Caco-2 (cell line): ENCODE measurements at regions not wholly inside any gene's neighbourhood (a gene's known extent, or its start where the extent isn't known, plus 50 kb on each side); places are given as distances from the start of the nearest gene placed in this dataset.
A peak's percentile ranks its signal among the peaks of the same experiment; 100 is the strongest.

Source experiments
- BruUV-seq: library from RNA; stranded (reverse); fragments of 400-500 nt; replicated peaks from 2 replicates; lab custom pipeline; 2021; lab: Mats Ljungman, UMichigan
- CTCF ChIA-PET: fragments of 300-600 bp; sonication (Branson Sonifier 250); formaldehyde crosslinking; loops from one replicate; lab custom pipeline; 2022; ENCODE audit warnings: antibody characterized with exemption; lab: Charles Lee
- POLR2A ChIA-PET: fragments of 300-600 bp; sonication (Branson Sonifier 250); formaldehyde crosslinking; loops from one replicate; lab custom pipeline; 2022; ENCODE audit warnings: antibody characterized with exemption; lab: Charles Lee
- DNase-seq, 2 experiments: peaks; one replicate each; pipeline versions ENCODE4 v3.0.0 to v3.0.0-alpha.2; 2020 to 2022
- H3K27me3 ChIP-seq: replicated peaks from 2 replicates; pipeline ENCODE4 v1.6.0; 2011; ENCODE audit warnings: low read length; ENCODE audit not compliant: control insufficient read depth, insufficient read depth
- H3K36me3 ChIP-seq: 2 replicates; pipeline ENCODE4 v1.5.1; 2011; ENCODE audit warnings: low read length; ENCODE audit not compliant: control insufficient read depth, insufficient read depth
- H3K4me1 ChIP-seq: fragments of 250-450 bp; sonication (Bioruptor Pico); 2 replicates; pipeline ENCODE4 v1.5.1; 2020; ENCODE audit warnings: mild to moderate bottlenecking
- H3K4me3 ChIP-seq: 2 replicates; pipeline ENCODE4 v1.5.1; 2011; ENCODE audit warnings: low read depth, mild to moderate bottlenecking, control low read depth, low read length
- H3K9me3 ChIP-seq: fragments of 250-450 bp; sonication (Bioruptor Pico); 2 replicates; pipeline ENCODE4 v1.5.1; 2020; ENCODE audit warnings: mild to moderate bottlenecking, moderate library complexity
- H3K27ac Mint-ChIP-seq: one replicate; pipeline ENCODE4 v1.8.0; 2022; ENCODE audit warnings: mixed read lengths; ENCODE audit not compliant: unreplicated experiment
- H3K27me3 Mint-ChIP-seq: one replicate; pipeline ENCODE4 v1.8.0; 2022; ENCODE audit warnings: mixed read lengths; ENCODE audit not compliant: insufficient read depth, unreplicated experiment
- H3K36me3 Mint-ChIP-seq: one replicate; pipeline ENCODE4 v1.8.0; 2022; ENCODE audit warnings: mild to moderate bottlenecking, mixed read lengths; ENCODE audit not compliant: insufficient read depth, unreplicated experiment
- H3K4me1 Mint-ChIP-seq: one replicate; pipeline ENCODE4 v1.8.0; 2022; ENCODE audit warnings: low read depth, mixed read lengths; ENCODE audit not compliant: unreplicated experiment
- H3K4me3 Mint-ChIP-seq: one replicate; pipeline ENCODE4 v1.8.0; 2022; ENCODE audit warnings: mild to moderate bottlenecking, moderate library complexity, mixed read lengths; ENCODE audit not compliant: unreplicated experiment
- H3K9me3 Mint-ChIP-seq: one replicate; pipeline ENCODE4 v1.8.0; 2022; ENCODE audit warnings: mixed read lengths; ENCODE audit not compliant: unreplicated experiment
- intact Hi-C: fragments of 100-400 bp; cut with micrococcal nuclease; formaldehyde crosslinking; loops from one replicate; pipeline ENCODE4 v1.10.0; 2022; ENCODE audit not compliant: unreplicated experiment
- TF ChIP-seq, protein P1 (sequence below), 2 experiments: fragments of 200-600 bp in 1 of 2; IDR thresholded peaks; 1 replicate in 1 of 2; 2 replicates in 1 of 2; pipeline versions ENCODE4 v1.5.1 to v1.8.0; 2011 to 2022; ENCODE audit warnings: antibody characterized with exemption in 1 of 2, control low read depth in 1 of 2, inconsistent platforms in 1 of 2, low read depth in 1 of 2, low read length in 1 of 2, mild to moderate bottlenecking in 1 of 2, moderate library complexity in 1 of 2; ENCODE audit not compliant: insufficient read depth in 1 of 2, severe bottlenecking in 1 of 2, unreplicated experiment in 1 of 2

DNA sequence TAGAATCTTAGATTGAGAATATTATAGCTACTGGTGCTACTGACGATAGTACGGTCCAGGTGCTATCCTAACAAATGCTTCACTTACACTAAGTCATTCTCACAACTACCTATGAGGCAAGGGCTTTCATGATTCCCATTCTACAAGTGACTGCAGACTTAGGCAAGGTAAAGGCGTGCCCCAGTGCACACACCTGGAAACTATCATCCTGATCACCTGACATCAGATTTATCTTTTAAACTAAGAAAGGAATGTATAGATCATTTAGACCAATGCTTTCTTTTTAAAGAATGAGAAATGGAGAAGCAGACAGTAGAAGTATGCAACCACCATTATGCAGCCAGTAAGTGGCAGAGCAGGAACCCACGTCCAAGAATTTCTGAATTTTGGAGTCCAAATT lies 59.2 kb upstream of the LRRN1 start:
- BruUV-seq, result no TSS peak
- H3K36me3 Mint-ChIP-seq, result no peaks in the 10 kb centered on the region
- TF ChIP-seq, protein P1, sequence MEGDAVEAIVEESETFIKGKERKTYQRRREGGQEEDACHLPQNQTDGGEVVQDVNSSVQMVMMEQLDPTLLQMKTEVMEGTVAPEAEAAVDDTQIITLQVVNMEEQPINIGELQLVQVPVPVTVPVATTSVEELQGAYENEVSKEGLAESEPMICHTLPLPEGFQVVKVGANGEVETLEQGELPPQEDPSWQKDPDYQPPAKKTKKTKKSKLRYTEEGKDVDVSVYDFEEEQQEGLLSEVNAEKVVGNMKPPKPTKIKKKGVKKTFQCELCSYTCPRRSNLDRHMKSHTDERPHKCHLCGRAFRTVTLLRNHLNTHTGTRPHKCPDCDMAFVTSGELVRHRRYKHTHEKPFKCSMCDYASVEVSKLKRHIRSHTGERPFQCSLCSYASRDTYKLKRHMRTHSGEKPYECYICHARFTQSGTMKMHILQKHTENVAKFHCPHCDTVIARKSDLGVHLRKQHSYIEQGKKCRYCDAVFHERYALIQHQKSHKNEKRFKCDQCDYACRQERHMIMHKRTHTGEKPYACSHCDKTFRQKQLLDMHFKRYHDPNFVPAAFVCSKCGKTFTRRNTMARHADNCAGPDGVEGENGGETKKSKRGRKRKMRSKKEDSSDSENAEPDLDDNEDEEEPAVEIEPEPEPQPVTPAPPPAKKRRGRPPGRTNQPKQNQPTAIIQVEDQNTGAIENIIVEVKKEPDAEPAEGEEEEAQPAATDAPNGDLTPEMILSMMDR (IDR thresholded peaks at IDR 0.05; ENCODE audit: insufficient read depth in 1 of 2, low read depth in 1 of 2, low read length in 1 of 2, severe bottlenecking in 1 of 2, unreplicated experiment in 1 of 2), result no peak
- no peaks in the 10 kb centered on the region for H3K9me3 Mint-ChIP-seq
- CTCF ChIA-PET, result no interaction called here
- no peak for DNase-seq
- H3K4me1 Mint-ChIP-seq, result no peaks in the 10 kb centered on the region
- Histone ChIP-seq H3K36me3 (no peaks in the 10 kb centered on the region), H3K27me3 (no peaks in the 10 kb centered on the region), H3K4me3 (no peak overlapping the region), H3K9me3 (no peaks in the 10 kb centered on the region), H3K4me1 (no peaks in the 10 kb centered on the region)
- intact Hi-C loops, result no loop called here
- H3K27me3 Mint-ChIP-seq, result peaks cover 2% of the 10 kb centered on the region
- no peak overlapping the region for H3K4me3 Mint-ChIP-seq
- H3K27ac Mint-ChIP-seq, result no peak overlapping the region
- POLR2A ChIA-PET, result no interaction called here

GRCh38 chr3:3739330-3740060 lies 59.7 kb upstream of the LRRN1 start:
- CTCF ChIA-PET, result no interaction called here
- Mint-ChIP-seq H3K27me3 (peaks cover 2% of the 10 kb centered on the region), H3K4me1 (no peaks in the 10 kb centered on the region), H3K4me3 (no peak overlapping the region), H3K36me3 (no peaks in the 10 kb centered on the region), H3K9me3 (no peaks in the 10 kb centered on the region), H3K27ac (no peak overlapping the region)
- no peaks in the 10 kb centered on the region for H3K4me1 ChIP-seq
- H3K4me3 ChIP-seq, result no peak overlapping the region
- DNase-seq, result peak in 1 of 2 experiments; percentile 36
- no peaks in the 10 kb centered on the region for H3K27me3 ChIP-seq
- no TSS peak for BruUV-seq
- no peaks in the 10 kb centered on the region for H3K36me3 ChIP-seq
- POLR2A ChIA-PET, result no interaction called here
- intact Hi-C loops, result no loop called here
- H3K9me3 ChIP-seq, result no peaks in the 10 kb centered on the region
- TF ChIP-seq, protein P1 (IDR thresholded peaks at IDR 0.05; ENCODE audit: insufficient read depth in 1 of 2, low read depth in 1 of 2, low read length in 1 of 2, severe bottlenecking in 1 of 2, unreplicated experiment in 1 of 2), result no peak

DNA sequence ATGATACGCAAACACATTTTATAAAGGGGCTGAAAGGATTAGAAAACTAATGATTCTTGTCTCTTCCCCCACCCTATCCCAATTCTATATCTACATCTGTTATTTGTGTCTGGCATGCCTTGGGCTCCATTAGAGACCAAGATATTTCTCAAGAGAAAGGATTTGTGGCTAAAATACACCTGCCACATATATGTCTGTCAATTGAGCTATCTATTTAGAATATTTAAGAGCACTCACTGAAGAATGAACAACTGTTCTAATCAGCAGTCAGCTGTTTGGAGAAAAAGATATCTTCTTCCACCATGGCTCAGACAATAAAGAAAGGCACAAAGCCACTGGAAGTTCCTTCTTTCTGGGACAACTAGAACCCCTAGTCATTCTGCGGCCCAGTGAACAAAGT lies 61.7 kb upstream of the LRRN1 start:
- no peak overlapping the region for H3K4me3 Mint-ChIP-seq

More for the DNA sequence above, 61.7 kb upstream of the LRRN1 start:
- intact Hi-C loops, result no loop called here
- Histone ChIP-seq H3K9me3 (no peaks in the 10 kb centered on the region), H3K27me3 (no peaks in the 10 kb centered on the region), H3K4me1 (no peaks in the 10 kb centered on the region), H3K4me3 (no peak overlapping the region), H3K36me3 (no peaks in the 10 kb centered on the region)
- Mint-ChIP-seq H3K36me3 (no peaks in the 10 kb centered on the region), H3K9me3 (no peaks in the 10 kb centered on the region), H3K27me3 (peaks cover 2% of the 10 kb centered on the region), H3K27ac (no peak overlapping the region), H3K4me1 (no peaks in the 10 kb centered on the region)
- DNase-seq, result no peak
- BruUV-seq, result no TSS peak
- ChIA-PET CTCF (no interaction called here), POLR2A (no interaction called here)
- TF ChIP-seq, protein P1 (IDR thresholded peaks at IDR 0.05; ENCODE audit: insufficient read depth in 1 of 2, low read depth in 1 of 2, low read length in 1 of 2, severe bottlenecking in 1 of 2, unreplicated experiment in 1 of 2), result no peak
